Ovary (tissue), 7 donors: ENCODE measurements at regions not wholly inside any gene's neighbourhood (a gene's known extent, or its start where the extent isn't known, plus 50 kb on each side); places are given as distances from the start of the nearest gene placed in this dataset.

Experiments
- DNase-seq, 5 donors: peaks; one replicate each; pipeline ENCODE4 v3.0.0-alpha.2; 2019 to 2020
- H3K27ac ChIP-seq, 2 donors: fragments of 200-600 bp; one replicate each; pipeline versions ENCODE4 v1.5.1 to v1.8.0; 2019 to 2022
- H3K27me3 ChIP-seq: fragments of 200-600 bp; one replicate; pipeline ENCODE4 v1.8.0; 2022
- H3K36me3 ChIP-seq: fragments of 200-600 bp; sonication (generic); one replicate; pipeline ENCODE4 v1.5.1; 2019
- H3K4me1 ChIP-seq: one replicate; pipeline ENCODE4 v1.8.1; 2013; ENCODE audit warnings: mild to moderate bottlenecking, moderate library complexity; ENCODE audit not compliant: insufficient read depth
- H3K4me3 ChIP-seq: fragments of 200-600 bp; sonication (generic); one replicate; pipeline ENCODE4 v1.5.1; 2017
- H3K9me3 ChIP-seq, 2 donors: fragments of 200-600 bp in 1 of 2; sonication (generic) in 1 of 2; one replicate each; pipeline versions ENCODE4 v1.5.1 to v1.8.1; 2013 to 2019; ENCODE audit warnings: mild to moderate bottlenecking in 1 of 2, moderate library complexity in 1 of 2
- CTCF ChIP-seq, 3 donors: fragments of 450-650 bp in 2 of 3; fragments of 200-600 bp in 1 of 3; IDR thresholded peaks; one replicate each; pipeline versions ENCODE4 v1.5.1 to v1.8.0; 2016 to 2022; ENCODE audit warnings: antibody characterized with exemption in 3 of 3, mild to moderate bottlenecking in 1 of 3
- EP300 ChIP-seq: sonication (generic); formaldehyde crosslinking; IDR thresholded peaks from one replicate; pipeline ENCODE4 v1.6.1; 2017; ENCODE audit warnings: antibody characterized with exemption
- POLR2A ChIP-seq: fragments of 450-650 bp; IDR thresholded peaks from one replicate; pipeline ENCODE4 v1.6.1; 2017; ENCODE audit warnings: antibody characterized with exemption, mild to moderate bottlenecking, moderate library complexity
- WGBS, 3 donors: extraction: QIAGEN DNeasy Blood & Tissue Kit in 1 of 3; methylation state at CpG; one replicate each; pipeline versions ENCODE4 v1.1.5 to v1.1.7; 2013 to 2017; 5-methylcytosine and 5-hydroxymethylcytosine counted together
- intact Hi-C, 4 donors: fragments of 100-400 bp; cut with DNase I; formaldehyde crosslinking; loops; one replicate each; pipeline versions ENCODE4 v1.11.0 to v1.15.1; 2022 to 2023
- donor health status: DM: no; HTN: no; CAD: no; lungs with moderate emphysema.
- donor health status: DM: no; HTN: no; CAD: no.
- donor health status: Bipolar disorder and iron deficiency.
- donor health status: DM: no; HTN: no; CAD: no.
- donor health status: DM: yes; HTN: yes; CAD: no.

DNA sequence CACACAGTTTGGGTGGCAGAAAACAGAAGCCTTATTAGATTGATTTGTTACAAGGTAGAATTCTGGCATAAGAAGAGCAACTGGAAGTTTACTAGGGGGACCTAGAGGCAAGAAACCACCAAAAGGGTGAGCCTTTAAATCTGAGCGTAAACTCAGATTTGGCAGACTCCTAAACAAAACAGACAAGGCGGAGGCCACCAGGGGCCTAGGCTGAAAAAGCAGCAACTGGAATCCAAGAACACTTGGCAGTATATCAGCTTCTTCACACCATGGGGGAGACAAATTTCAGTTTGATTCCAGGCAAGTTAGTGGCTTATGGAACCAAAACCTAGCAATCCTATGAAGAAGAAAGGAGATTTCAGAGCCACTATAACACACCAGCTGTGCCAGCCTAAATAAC lies 220.0 kb downstream of the C3orf38 start:
- Histone ChIP-seq H3K36me3 (no peaks in the 10 kb centered on the region), H3K4me1 (no peaks in the 10 kb centered on the region), H3K4me3 (no peak overlapping the region), H3K9me3 (no peaks in the 10 kb centered on the region), H3K27me3 (no peaks in the 10 kb centered on the region), H3K27ac (no peak overlapping the region)
- DNase-seq = no peak
- intact Hi-C loops = no loop called here
- WGBS, 3 donors = 78 to 87% (median 79%) methylated on average over 2 of the region's 2 CpGs
- TF ChIP-seq CTCF (IDR thresholded peaks at IDR 0.05) = no peak
- TF ChIP-seq POLR2A = no peak
- TF ChIP-seq EP300 = no peak

- 69 to 72% (median 70%) methylated on average over 5 of the region's 5 CpGs for WGBS, 3 donors
These were observed 235.3 kb downstream of the C3orf38 start for GRCh38 chr3:88385090-88385489.

GRCh38 chr3:88398581-88398980 lies 248.8 kb downstream of the C3orf38 start:
- intact Hi-C loops = no loop called here

More at GRCh38 chr3:88385090-88385489, 235.3 kb downstream of the C3orf38 start:
- H3K36me3 ChIP-seq = no peaks in the 10 kb centered on the region
- TF ChIP-seq POLR2A (no peak), EP300 (no peak), CTCF (IDR thresholded peaks at IDR 0.05) (no peak)
- H3K4me1 ChIP-seq = no peaks in the 10 kb centered on the region
- no peaks in the 10 kb centered on the region for H3K27me3 ChIP-seq
- H3K27ac ChIP-seq = no peak overlapping the region
- H3K4me3 ChIP-seq = no peak overlapping the region
- no peak for DNase-seq
- intact Hi-C loops = no loop called here
- no peaks in the 10 kb centered on the region for H3K9me3 ChIP-seq

DNA sequence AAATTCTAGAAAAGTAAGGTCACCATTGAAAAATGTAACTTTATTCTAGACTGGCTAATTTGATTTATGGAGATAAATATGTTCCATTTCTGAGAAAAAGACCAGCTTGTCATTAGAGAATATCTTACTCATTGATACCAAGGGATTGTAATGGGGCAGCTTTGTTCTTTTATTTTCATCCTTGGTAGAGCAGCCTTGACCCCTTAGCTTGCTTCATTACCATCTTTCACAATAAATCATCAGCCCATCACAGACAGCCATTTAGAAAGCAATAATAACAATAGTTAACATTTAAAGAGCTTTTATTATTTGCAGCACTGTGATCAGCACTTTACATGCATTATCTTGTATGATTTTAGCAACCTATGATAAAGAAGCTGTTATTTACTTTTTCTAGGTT lies 253.6 kb downstream of the C3orf38 start:
- TF ChIP-seq CTCF (IDR thresholded peaks at IDR 0.05) (no peak), POLR2A (no peak), EP300 (no peak)

More at GRCh38 chr3:88398581-88398980, 248.8 kb downstream of the C3orf38 start:
- no peak overlapping the region for H3K27ac ChIP-seq
- H3K4me1 ChIP-seq = no peaks in the 10 kb centered on the region
- no peaks in the 10 kb centered on the region for H3K36me3 ChIP-seq
- TF ChIP-seq CTCF (IDR thresholded peaks at IDR 0.05) = no peak
- no peak for TF ChIP-seq POLR2A
- H3K9me3 ChIP-seq = no peaks in the 10 kb centered on the region
- no peak for DNase-seq
- H3K4me3 ChIP-seq = no peak overlapping the region
- H3K27me3 ChIP-seq = no peaks in the 10 kb centered on the region

DNA sequence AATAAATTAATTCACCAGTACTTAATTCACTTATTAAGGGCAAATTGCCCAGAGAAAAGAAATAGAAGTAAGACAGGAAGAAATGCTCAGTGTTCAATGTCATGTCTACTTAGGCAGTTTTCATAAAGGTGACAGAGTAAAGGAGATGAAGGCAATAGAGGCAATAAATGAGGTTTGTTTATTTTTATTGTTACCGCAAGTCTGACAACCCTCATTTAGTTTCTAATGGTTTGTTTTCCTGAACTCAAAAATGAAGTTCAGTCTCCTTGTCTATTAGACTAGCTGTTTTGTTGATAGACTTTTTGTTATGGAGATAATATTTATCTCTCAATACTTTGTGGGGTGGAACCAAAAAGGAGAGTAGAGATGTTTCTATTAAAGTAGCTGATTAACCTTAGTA lies 258.3 kb downstream of the C3orf38 start:
- Histone ChIP-seq H3K9me3 (no peaks in the 10 kb centered on the region), H3K4me1 (no peaks in the 10 kb centered on the region), H3K36me3 (no peaks in the 10 kb centered on the region), H3K27me3 (no peaks in the 10 kb centered on the region), H3K27ac (no peak overlapping the region), H3K4me3 (no peak overlapping the region)
- no peak for DNase-seq
- intact Hi-C loops = no loop called here
- TF ChIP-seq POLR2A = no peak
- TF ChIP-seq EP300 = no peak
- TF ChIP-seq CTCF (IDR thresholded peaks at IDR 0.05) = no peak
- 72 to 96% (median 85%) methylated on average over 1 of the region's 1 CpG for WGBS, 3 donors

More for the DNA sequence above, 253.6 kb downstream of the C3orf38 start:
- no peaks in the 10 kb centered on the region for H3K9me3 ChIP-seq
- H3K4me3 ChIP-seq = no peak overlapping the region
- no peaks in the 10 kb centered on the region for H3K27me3 ChIP-seq
- intact Hi-C loops = no loop called here
- DNase-seq = no peak
- no peaks in the 10 kb centered on the region for H3K36me3 ChIP-seq
- H3K4me1 ChIP-seq = no peaks in the 10 kb centered on the region
- H3K27ac ChIP-seq = no peak overlapping the region
